ENCODE measurements at regions not wholly inside any gene's neighbourhood (a gene's known extent, or its start where the extent isn't known, plus 50 kb on each side); places are given as distances from the start of the nearest gene placed in this dataset.
A peak's percentile ranks its signal among the peaks of the same experiment; 100 is the strongest.

GRCh38 chr6:90374201-90374600 lies 77.6 kb upstream of the BACH2 start:
- TF ChIP-seq CTCF (IDR thresholded peaks at IDR 0.05; ENCODE audit: poor library complexity) (no peak), EZH2phosphoT487 (IDR thresholded peaks at IDR 0.05; ENCODE audit: low read depth, severe bottlenecking, unreplicated experiment) (no peak), EZH2 (IDR thresholded peaks at IDR 0.05; ENCODE audit: borderline replicate concordance) (no peak)
- Histone ChIP-seq H3K4me1 (ENCODE audit: insufficient read depth) (no peaks in the 10 kb centered on the region), H3K4me3 (no peak overlapping the region), H4K20me1 (ENCODE audit: insufficient read depth, poor library complexity, severe bottlenecking) (no peaks in the 10 kb centered on the region), H3K9me2 (replicated peaks; ENCODE audit: insufficient read depth) (no peaks in the 10 kb centered on the region), H3K27ac (no peak overlapping the region), H3K27me3 (no peaks in the 10 kb centered on the region), H3K4me2 (no peak overlapping the region), H2AFZ (no peak overlapping the region), H3K79me2 (no peaks in the 10 kb centered on the region), H3K36me3 (replicated peaks; ENCODE audit: insufficient read depth, low read depth) (no peaks in the 10 kb centered on the region), H3K9me3 (ENCODE audit: low read depth) (no peaks in the 10 kb centered on the region)
- DNase-seq (ENCODE audit: low spot score), result no peak
- 75% methylated on average over 4 of the region's 4 CpGs for WGBS (ENCODE audit: low lambda C conversion rate, missing lambda C conversion rate)

GRCh38 chr6:90372885-90373284 lies 76.2 kb upstream of the BACH2 start:
- Histone ChIP-seq H3K36me3 (replicated peaks; ENCODE audit: insufficient read depth, low read depth) (no peaks in the 10 kb centered on the region), H2AFZ (no peak overlapping the region), H4K20me1 (ENCODE audit: insufficient read depth, poor library complexity, severe bottlenecking) (no peaks in the 10 kb centered on the region), H3K9me3 (ENCODE audit: low read depth) (no peaks in the 10 kb centered on the region), H3K79me2 (no peaks in the 10 kb centered on the region), H3K4me1 (ENCODE audit: insufficient read depth) (peaks cover 5% of the 10 kb centered on the region), H3K9me2 (replicated peaks; ENCODE audit: insufficient read depth) (no peaks in the 10 kb centered on the region), H3K4me2 (no peak overlapping the region), H3K27me3 (no peaks in the 10 kb centered on the region), H3K27ac (no peak overlapping the region), H3K4me3 (no peak overlapping the region)
- TF ChIP-seq CTCF (IDR thresholded peaks at IDR 0.05; ENCODE audit: poor library complexity) (no peak), EZH2 (IDR thresholded peaks at IDR 0.05; ENCODE audit: borderline replicate concordance) (no peak), EZH2phosphoT487 (IDR thresholded peaks at IDR 0.05; ENCODE audit: low read depth, severe bottlenecking, unreplicated experiment) (no peak)
- no peak for DNase-seq (ENCODE audit: low spot score)
- WGBS (ENCODE audit: low lambda C conversion rate, missing lambda C conversion rate), result 95% methylated on average over 2 of the region's 2 CpGs

GRCh38 chr6:90372450-90372849 lies 75.8 kb upstream of the BACH2 start:
- H3K36me3 ChIP-seq (replicated peaks; ENCODE audit: insufficient read depth, low read depth), result no peaks in the 10 kb centered on the region
- TF ChIP-seq EZH2phosphoT487 (IDR thresholded peaks at IDR 0.05; ENCODE audit: low read depth, severe bottlenecking, unreplicated experiment) (no peak), EZH2 (IDR thresholded peaks at IDR 0.05; ENCODE audit: borderline replicate concordance) (no peak), CTCF (IDR thresholded peaks at IDR 0.05; ENCODE audit: poor library complexity) (no peak)
- 75% methylated on average over 5 of the region's 5 CpGs for WGBS (ENCODE audit: low lambda C conversion rate, missing lambda C conversion rate)
- peaks cover 5% of the 10 kb centered on the region for H3K4me1 ChIP-seq (ENCODE audit: insufficient read depth)
- H3K27me3 ChIP-seq, result no peaks in the 10 kb centered on the region
- no peak for DNase-seq (ENCODE audit: low spot score)
- H3K4me3 ChIP-seq, result no peak overlapping the region
- H4K20me1 ChIP-seq (ENCODE audit: insufficient read depth, poor library complexity, severe bottlenecking), result no peaks in the 10 kb centered on the region
- no peaks in the 10 kb centered on the region for H3K9me3 ChIP-seq (ENCODE audit: low read depth)
- no peaks in the 10 kb centered on the region for H3K9me2 ChIP-seq (replicated peaks; ENCODE audit: insufficient read depth)
- no peaks in the 10 kb centered on the region for H3K79me2 ChIP-seq
- no peak overlapping the region for H2AFZ ChIP-seq
- H3K27ac ChIP-seq, result no peak overlapping the region
- no peak overlapping the region for H3K4me2 ChIP-seq

GRCh38 chr6:90370493-90370959 lies 73.9 kb upstream of the BACH2 start:
- peak; percentile 16 for DNase-seq (ENCODE audit: low spot score)
- H3K27ac ChIP-seq, result no peak overlapping the region
- no peak overlapping the region for H3K4me2 ChIP-seq
- no peaks in the 10 kb centered on the region for H3K27me3 ChIP-seq
- H3K79me2 ChIP-seq, result no peaks in the 10 kb centered on the region
- no peak overlapping the region for H2AFZ ChIP-seq
- peaks cover 5% of the 10 kb centered on the region for H3K4me1 ChIP-seq (ENCODE audit: insufficient read depth)
- no peaks in the 10 kb centered on the region for H4K20me1 ChIP-seq (ENCODE audit: insufficient read depth, poor library complexity, severe bottlenecking)
- no peak overlapping the region for H3K4me3 ChIP-seq
- H3K9me2 ChIP-seq (replicated peaks; ENCODE audit: insufficient read depth), result no peaks in the 10 kb centered on the region
- no peaks in the 10 kb centered on the region for H3K9me3 ChIP-seq (ENCODE audit: low read depth)
- no peaks in the 10 kb centered on the region for H3K36me3 ChIP-seq (replicated peaks; ENCODE audit: insufficient read depth, low read depth)
- 33% methylated on average over 1 of the region's 1 CpG for WGBS (ENCODE audit: low lambda C conversion rate, missing lambda C conversion rate)
- TF ChIP-seq CTCF (IDR thresholded peaks at IDR 0.05; ENCODE audit: poor library complexity), result no peak
- TF ChIP-seq EZH2 (IDR thresholded peaks at IDR 0.05; ENCODE audit: borderline replicate concordance), result no peak
- TF ChIP-seq EZH2phosphoT487 (IDR thresholded peaks at IDR 0.05; ENCODE audit: low read depth, severe bottlenecking, unreplicated experiment), result no peak

All from hepatocyte (in vitro differentiated cells).